Uterus (tissue), 3 donors: ENCODE measurements at regions not wholly inside any gene's neighbourhood (a gene's known extent, or its start where the extent isn't known, plus 50 kb on each side); places are given as distances from the start of the nearest gene placed in this dataset.

Experiments
- DNase-seq, 2 donors: peaks; one replicate each; pipeline ENCODE4 v3.0.0-alpha.2; 2019 to 2020
- H3K27ac ChIP-seq, 2 donors: fragments of 200-600 bp; sonication (generic); 1 replicate in 1 of 2; 2 replicates in 1 of 2; pipeline ENCODE4 v1.5.1; 2016 to 2018
- H3K27me3 ChIP-seq, 2 donors: fragments of 200-600 bp; sonication (generic); one replicate each; pipeline ENCODE4 v1.5.1; 2018 to 2019; ENCODE audit warnings: control low read depth in 1 of 2
- H3K36me3 ChIP-seq, 2 donors: fragments of 200-600 bp; sonication (generic); one replicate each; pipeline ENCODE4 v1.5.1; 2019; ENCODE audit warnings: control low read depth in 1 of 2
- H3K4me1 ChIP-seq, 2 donors: fragments of 200-600 bp; sonication (generic); one replicate each; pipeline ENCODE4 v1.5.1; 2018 to 2019; ENCODE audit warnings: control low read depth in 1 of 2
- H3K4me3 ChIP-seq, 2 donors: fragments of 200-600 bp; sonication (generic); 1 replicate in 1 of 2; 2 replicates in 1 of 2; pipeline ENCODE4 v1.5.1; 2018 to 2019; ENCODE audit warnings: mild to moderate bottlenecking in 1 of 2
- H3K9me3 ChIP-seq, 2 donors: fragments of 200-600 bp; sonication (generic); one replicate each; pipeline ENCODE4 v1.5.1; 2019; ENCODE audit warnings: control low read depth in 1 of 2
- CTCF ChIP-seq, 4 experiments: fragments of 200-600 bp in 2 of 4; fragments of 450-650 bp in 2 of 4; sonication (generic) in 2 of 4; IDR thresholded peaks; one replicate each; pipeline ENCODE4 v1.5.1; 2016 to 2019; ENCODE audit warnings: antibody characterized with exemption in 4 of 4, mild to moderate bottlenecking in 2 of 4, moderate library complexity in 1 of 4
- POLR2A ChIP-seq, 2 donors: fragments of 450-650 bp; IDR thresholded peaks; one replicate each; pipeline ENCODE4 v1.6.1; 2016; ENCODE audit warnings: antibody characterized with exemption in 2 of 2, mild to moderate bottlenecking in 1 of 2, moderate library complexity in 1 of 2
- intact Hi-C: fragments of 100-400 bp; cut with DNase I; formaldehyde crosslinking; loops from one replicate; pipeline ENCODE4 v1.15.1; 2023; ENCODE audit warnings: low total_unique reads
- donor health status: DM: yes; HTN: yes; CAD: no.

- Histone ChIP-seq H3K27me3 (no peaks in the 10 kb centered on the region), H3K36me3 (no peaks in the 10 kb centered on the region), H3K4me1 (no peaks in the 10 kb centered on the region), H3K9me3 (no peaks in the 10 kb centered on the region), H3K4me3 (no peak overlapping the region), H3K27ac (no peak overlapping the region)
- no peak for DNase-seq
- intact Hi-C loops, result no loop called here
- TF ChIP-seq POLR2A (IDR thresholded peaks at IDR 0.05) (no peak), CTCF (IDR thresholded peaks at IDR 0.05) (no peak)
Measured at GRCh38 chr4:122973465-122973864, 51.1 kb upstream of the NUDT6 start.

- intact Hi-C loops, result no loop called here
- no peaks in the 10 kb centered on the region for H3K9me3 ChIP-seq
- no peaks in the 10 kb centered on the region for H3K36me3 ChIP-seq
- DNase-seq, result no peak
- H3K4me3 ChIP-seq, result no peak overlapping the region
- no peak for TF ChIP-seq POLR2A (IDR thresholded peaks at IDR 0.05)
- no peak for TF ChIP-seq CTCF (IDR thresholded peaks at IDR 0.05)
- no peak overlapping the region for H3K27ac ChIP-seq
- H3K4me1 ChIP-seq, result no peaks in the 10 kb centered on the region
- H3K27me3 ChIP-seq, result no peaks in the 10 kb centered on the region
Measured at GRCh38 chr4:122976111-122976510, 53.7 kb upstream of the NUDT6 start.

GRCh38 chr4:122977103-122977502 is 54.7 kb upstream of the NUDT6 start:
- no peaks in the 10 kb centered on the region for H3K27me3 ChIP-seq
- DNase-seq, result no peak
- TF ChIP-seq POLR2A (IDR thresholded peaks at IDR 0.05), result no peak
- TF ChIP-seq CTCF (IDR thresholded peaks at IDR 0.05), result no peak
- intact Hi-C loops, result no loop called here
- H3K4me3 ChIP-seq, result no peak overlapping the region
- H3K27ac ChIP-seq, result no peak overlapping the region
- H3K4me1 ChIP-seq, result no peaks in the 10 kb centered on the region
- no peaks in the 10 kb centered on the region for H3K36me3 ChIP-seq
- H3K9me3 ChIP-seq, result no peaks in the 10 kb centered on the region

GRCh38 chr4:122978109-122978508 is 55.7 kb upstream of the NUDT6 start:
- no peak for TF ChIP-seq POLR2A (IDR thresholded peaks at IDR 0.05)
- TF ChIP-seq CTCF (IDR thresholded peaks at IDR 0.05), result no peak
- Histone ChIP-seq H3K36me3 (no peaks in the 10 kb centered on the region), H3K27me3 (no peaks in the 10 kb centered on the region), H3K4me3 (no peak overlapping the region), H3K27ac (no peak overlapping the region), H3K4me1 (no peaks in the 10 kb centered on the region), H3K9me3 (no peaks in the 10 kb centered on the region)
- DNase-seq, result no peak
- intact Hi-C loops, result no loop called here

- no peak for DNase-seq
- Histone ChIP-seq H3K4me3 (no peak overlapping the region), H3K27me3 (no peaks in the 10 kb centered on the region), H3K36me3 (no peaks in the 10 kb centered on the region), H3K27ac (no peak overlapping the region), H3K9me3 (no peaks in the 10 kb centered on the region), H3K4me1 (no peaks in the 10 kb centered on the region)
- no peak for TF ChIP-seq CTCF (IDR thresholded peaks at IDR 0.05)
- no peak for TF ChIP-seq POLR2A (IDR thresholded peaks at IDR 0.05)
- intact Hi-C loops, result no loop called here
Measured at GRCh38 chr4:122978789-122979188, 56.4 kb upstream of the NUDT6 start.
